ENCODE measurements at regions not wholly inside any gene's neighbourhood (a gene's known extent, or its start where the extent isn't known, plus 50 kb on each side); places are given as distances from the start of the nearest gene placed in this dataset.

GRCh38 chr12:83630526-83630925 lies 943.8 kb downstream of the TMTC2 start:
- TF ChIP-seq CTCF (IDR thresholded peaks at IDR 0.05): no peak
- DNase-seq (no peak), ATAC-seq (no peak)
- Histone ChIP-seq H3K36me3 (ENCODE audit: low read depth) (no peaks in the 10 kb centered on the region), H3K9me3 (no peaks in the 10 kb centered on the region), H3K4me1 (ENCODE audit: low read depth) (no peaks in the 10 kb centered on the region), H3K4me3 (no peak overlapping the region)
- intact Hi-C loops (cut with DNase I, micrococcal nuclease): no loop called here

GRCh38 chr12:83629931-83630330 lies 943.2 kb downstream of the TMTC2 start:
- H3K4me3 ChIP-seq: no peak overlapping the region
- no peaks in the 10 kb centered on the region for H3K9me3 ChIP-seq
- no peaks in the 10 kb centered on the region for H3K36me3 ChIP-seq (ENCODE audit: low read depth)
- no peaks in the 10 kb centered on the region for H3K4me1 ChIP-seq (ENCODE audit: low read depth)
- DNase-seq (no peak), ATAC-seq (no peak)
- no peak for TF ChIP-seq CTCF (IDR thresholded peaks at IDR 0.05)
- intact Hi-C loops (cut with DNase I, micrococcal nuclease): no loop called here

GRCh38 chr12:83622205-83622604 lies 935.5 kb downstream of the TMTC2 start:
- Histone ChIP-seq H3K36me3 (ENCODE audit: low read depth) (no peaks in the 10 kb centered on the region), H3K4me1 (ENCODE audit: low read depth) (no peaks in the 10 kb centered on the region), H3K4me3 (no peak overlapping the region), H3K9me3 (no peaks in the 10 kb centered on the region)
- no peak for TF ChIP-seq CTCF (IDR thresholded peaks at IDR 0.05)
- no peak for DNase-seq
- ATAC-seq: no peak
- intact Hi-C loops (cut with DNase I, micrococcal nuclease): no loop called here

- intact Hi-C loops (cut with DNase I, micrococcal nuclease): no loop called here
- no peaks in the 10 kb centered on the region for H3K36me3 ChIP-seq (ENCODE audit: low read depth)
- ATAC-seq (no peak), DNase-seq (no peak)
- peaks cover 9% of the 10 kb centered on the region for H3K9me3 ChIP-seq
- TF ChIP-seq CTCF (IDR thresholded peaks at IDR 0.05): no peak
- H3K4me3 ChIP-seq: no peak overlapping the region
- H3K4me1 ChIP-seq (ENCODE audit: low read depth): no peaks in the 10 kb centered on the region
These were observed 933.3 kb downstream of the TMTC2 start for GRCh38 chr12:83619973-83620372.

- no peak for DNase-seq
- intact Hi-C loops (cut with DNase I, micrococcal nuclease): no loop called here
- TF ChIP-seq CTCF (IDR thresholded peaks at IDR 0.05): no peak
- H3K9me3 ChIP-seq: peaks cover 33% of the 10 kb centered on the region
- no peaks in the 10 kb centered on the region for H3K36me3 ChIP-seq (ENCODE audit: low read depth)
- no peaks in the 10 kb centered on the region for H3K4me1 ChIP-seq (ENCODE audit: low read depth)
- H3K4me3 ChIP-seq: no peak overlapping the region
- no peak for ATAC-seq
These were observed 928.4 kb downstream of the TMTC2 start for GRCh38 chr12:83615152-83615551.

GRCh38 chr12:83613586-83614110 lies 926.9 kb downstream of the TMTC2 start:
- Histone ChIP-seq H3K4me1 (ENCODE audit: low read depth) (no peaks in the 10 kb centered on the region), H3K4me3 (no peak overlapping the region), H3K36me3 (ENCODE audit: low read depth) (no peaks in the 10 kb centered on the region), H3K9me3 (peaks cover 33% of the 10 kb centered on the region)
- no peak for ATAC-seq
- no peak for DNase-seq
- TF ChIP-seq CTCF (IDR thresholded peaks at IDR 0.05): no peak
- intact Hi-C loops (cut with DNase I, micrococcal nuclease): no loop called here

All from mucosa of descending colon (tissue), 3 donors.